ENCODE measurements at regions not wholly inside any gene's neighbourhood (a gene's known extent, or its start where the extent isn't known, plus 50 kb on each side); places are given as distances from the start of the nearest gene placed in this dataset.

DNA sequence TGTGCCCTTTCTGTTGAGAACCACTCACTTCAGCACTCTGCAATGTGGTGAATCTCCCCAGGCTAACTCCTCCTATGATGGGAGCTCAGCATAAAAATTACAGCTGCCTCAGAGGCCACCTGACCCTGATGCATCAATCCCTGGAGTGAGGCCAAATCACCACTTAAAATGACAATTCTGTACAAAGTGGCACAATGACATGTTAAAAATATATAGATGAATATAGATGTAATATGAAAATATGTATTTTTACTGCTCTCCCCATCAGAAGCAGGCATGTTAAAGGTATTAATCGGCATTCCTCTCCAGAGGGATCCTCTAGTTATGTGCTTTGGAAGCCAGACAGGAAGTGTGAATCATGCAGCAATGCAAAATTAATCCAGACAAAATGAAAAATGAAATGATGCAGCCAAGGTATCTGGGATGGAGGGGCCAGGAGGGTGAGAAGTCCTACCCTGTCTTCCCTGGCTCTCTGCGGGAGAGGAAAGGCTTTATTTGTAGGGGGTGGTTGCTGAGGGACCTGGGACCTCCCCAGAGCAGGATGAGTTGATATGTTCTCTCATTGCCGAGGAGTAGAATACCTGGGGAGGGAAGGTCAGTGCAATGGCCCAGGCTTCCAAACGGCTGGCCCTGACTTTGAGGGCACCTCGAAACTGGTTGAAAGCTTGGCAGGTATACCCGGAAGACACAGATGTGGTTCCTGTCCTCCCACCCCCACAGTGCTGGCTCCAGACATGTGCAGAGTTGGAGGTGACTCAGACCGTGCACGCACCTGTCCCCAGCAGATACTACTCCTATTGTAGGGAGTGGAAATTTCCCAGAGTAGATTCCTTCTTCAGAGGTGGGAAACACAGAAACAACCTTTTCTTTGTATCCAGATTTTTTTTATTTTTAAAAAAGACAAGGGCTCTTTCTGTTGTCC is 347.9 kb upstream of the NCAM1 start:
- TF ChIP-seq TAF1 (IDR thresholded peaks at IDR 0.05; ENCODE audit: borderline replicate concordance, insufficient read depth, low read length), result no peak
- TF ChIP-seq, protein P1, sequence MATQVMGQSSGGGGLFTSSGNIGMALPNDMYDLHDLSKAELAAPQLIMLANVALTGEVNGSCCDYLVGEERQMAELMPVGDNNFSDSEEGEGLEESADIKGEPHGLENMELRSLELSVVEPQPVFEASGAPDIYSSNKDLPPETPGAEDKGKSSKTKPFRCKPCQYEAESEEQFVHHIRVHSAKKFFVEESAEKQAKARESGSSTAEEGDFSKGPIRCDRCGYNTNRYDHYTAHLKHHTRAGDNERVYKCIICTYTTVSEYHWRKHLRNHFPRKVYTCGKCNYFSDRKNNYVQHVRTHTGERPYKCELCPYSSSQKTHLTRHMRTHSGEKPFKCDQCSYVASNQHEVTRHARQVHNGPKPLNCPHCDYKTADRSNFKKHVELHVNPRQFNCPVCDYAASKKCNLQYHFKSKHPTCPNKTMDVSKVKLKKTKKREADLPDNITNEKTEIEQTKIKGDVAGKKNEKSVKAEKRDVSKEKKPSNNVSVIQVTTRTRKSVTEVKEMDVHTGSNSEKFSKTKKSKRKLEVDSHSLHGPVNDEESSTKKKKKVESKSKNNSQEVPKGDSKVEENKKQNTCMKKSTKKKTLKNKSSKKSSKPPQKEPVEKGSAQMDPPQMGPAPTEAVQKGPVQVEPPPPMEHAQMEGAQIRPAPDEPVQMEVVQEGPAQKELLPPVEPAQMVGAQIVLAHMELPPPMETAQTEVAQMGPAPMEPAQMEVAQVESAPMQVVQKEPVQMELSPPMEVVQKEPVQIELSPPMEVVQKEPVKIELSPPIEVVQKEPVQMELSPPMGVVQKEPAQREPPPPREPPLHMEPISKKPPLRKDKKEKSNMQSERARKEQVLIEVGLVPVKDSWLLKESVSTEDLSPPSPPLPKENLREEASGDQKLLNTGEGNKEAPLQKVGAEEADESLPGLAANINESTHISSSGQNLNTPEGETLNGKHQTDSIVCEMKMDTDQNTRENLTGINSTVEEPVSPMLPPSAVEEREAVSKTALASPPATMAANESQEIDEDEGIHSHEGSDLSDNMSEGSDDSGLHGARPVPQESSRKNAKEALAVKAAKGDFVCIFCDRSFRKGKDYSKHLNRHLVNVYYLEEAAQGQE (IDR thresholded peaks at IDR 0.05; ENCODE audit: insufficient read depth in 1 of 2, low read depth in 2 of 2, low read length in 2 of 2), result no peak
